C4-2B (cell line): ENCODE measurements at regions not wholly inside any gene's neighbourhood (a gene's known extent, or its start where the extent isn't known, plus 50 kb on each side); places are given as distances from the start of the nearest gene placed in this dataset.

Experiments used
- CTCF ChIP-seq: fragments of 450-650 bp; conservative IDR thresholded peaks from 2 replicates; pipeline ENCODE4 v1.5.1; 2017; ENCODE audit warnings: mild to moderate bottlenecking
- ZFX ChIP-seq: fragments of 450-650 bp; IDR thresholded peaks from 2 replicates; pipeline ENCODE4 v1.6.1; 2017

DNA sequence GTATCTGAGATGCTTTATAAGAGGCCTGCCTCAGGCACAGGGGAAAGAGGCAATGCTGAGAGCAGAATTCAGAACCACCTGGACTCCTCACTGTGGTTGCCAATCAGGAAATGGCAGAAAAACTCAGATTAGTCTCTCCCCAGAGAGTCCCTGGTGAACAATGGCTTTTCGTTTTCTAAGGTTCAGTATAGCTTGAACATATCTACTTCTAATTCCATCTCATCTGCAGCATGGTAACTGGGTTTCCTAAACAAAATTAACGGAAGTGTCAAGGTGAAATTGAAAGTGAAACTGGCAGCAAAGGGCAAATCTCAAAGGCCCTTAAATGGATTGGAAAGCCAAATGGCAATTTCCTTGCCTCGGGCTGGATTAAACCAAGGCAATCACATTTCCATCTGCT is 480.2 kb upstream of the ACVR2A start:
- no peak for TF ChIP-seq CTCF
- no peak for TF ChIP-seq ZFX
